GM12865 (cell line): ENCODE measurements at regions not wholly inside any gene's neighbourhood (a gene's known extent, or its start where the extent isn't known, plus 50 kb on each side); places are given as distances from the start of the nearest gene placed in this dataset.

Experiments
- DNase-seq: peaks from one replicate; pipeline ENCODE4 v3.0.0; 2010; ENCODE audit warnings: low read depth
- H3K4me3 ChIP-seq: 2 replicates; pipeline ENCODE4 v1.5.1; 2011; ENCODE audit warnings: mild to moderate bottlenecking, low read depth, low read length, control low read depth
- CTCF ChIP-seq: IDR thresholded peaks from 2 replicates; pipeline ENCODE4 v1.5.1; 2011; ENCODE audit warnings: low read length, control low read depth, low read depth, inconsistent platforms; ENCODE audit not compliant: insufficient read depth; ENCODE audit errors: missing control alignments

DNA sequence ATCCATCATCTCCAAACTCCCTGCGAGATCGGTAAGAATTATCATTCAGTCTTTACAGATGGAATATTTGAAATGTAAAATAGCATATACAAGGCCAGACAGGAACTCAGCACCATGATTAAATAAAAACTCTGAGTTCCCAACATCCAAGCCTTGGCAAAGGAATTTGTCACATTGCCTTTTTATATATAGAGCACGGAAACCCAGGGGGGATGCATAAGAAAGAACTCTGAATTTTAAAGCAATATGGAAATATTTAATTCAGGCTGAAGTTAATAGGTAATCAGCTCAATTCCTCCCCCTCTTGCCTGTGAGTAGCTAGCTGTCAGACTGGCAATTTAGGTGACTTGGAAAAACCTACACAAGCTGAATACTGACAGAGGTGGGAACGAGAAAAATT, 217.9 kb upstream of the KCNMB2 start:
- no peak for TF ChIP-seq CTCF
- DNase-seq: no peak
- no peak overlapping the region for H3K4me3 ChIP-seq

GRCh38 chr3:178318941-178319816, 217.1 kb upstream of the KCNMB2 start:
- DNase-seq: no peak
- no peak for TF ChIP-seq CTCF
- no peak overlapping the region for H3K4me3 ChIP-seq

GRCh38 chr3:178320456-178321351, 215.5 kb upstream of the KCNMB2 start:
- TF ChIP-seq CTCF: no peak
- DNase-seq: no peak
- H3K4me3 ChIP-seq: no peak overlapping the region

- no peak for DNase-seq
- TF ChIP-seq CTCF: no peak
These were observed 211.9 kb upstream of the KCNMB2 start for GRCh38 chr3:178324356-178324755.

DNA sequence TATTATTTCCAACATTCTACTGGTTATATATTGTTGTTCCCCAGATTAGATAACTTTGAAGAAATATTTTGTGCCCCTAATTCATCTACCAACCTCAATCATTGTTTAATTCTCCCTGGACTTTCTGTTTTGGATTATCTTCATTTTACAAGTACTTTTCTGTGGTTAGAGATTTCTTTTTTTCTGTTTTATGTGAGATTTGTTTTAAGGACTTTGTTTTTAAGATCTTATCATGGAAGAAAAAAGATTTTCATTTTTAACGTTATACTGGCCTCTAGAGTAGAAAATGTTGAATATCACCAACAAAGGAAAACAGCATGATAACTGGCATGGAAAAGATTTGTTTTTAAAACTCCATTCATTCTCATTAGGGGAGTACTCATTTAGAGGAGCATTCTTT, 210.9 kb upstream of the KCNMB2 start:
- no peak for DNase-seq

More at GRCh38 chr3:178324356-178324755, 211.9 kb upstream of the KCNMB2 start:
- no peak overlapping the region for H3K4me3 ChIP-seq

DNA sequence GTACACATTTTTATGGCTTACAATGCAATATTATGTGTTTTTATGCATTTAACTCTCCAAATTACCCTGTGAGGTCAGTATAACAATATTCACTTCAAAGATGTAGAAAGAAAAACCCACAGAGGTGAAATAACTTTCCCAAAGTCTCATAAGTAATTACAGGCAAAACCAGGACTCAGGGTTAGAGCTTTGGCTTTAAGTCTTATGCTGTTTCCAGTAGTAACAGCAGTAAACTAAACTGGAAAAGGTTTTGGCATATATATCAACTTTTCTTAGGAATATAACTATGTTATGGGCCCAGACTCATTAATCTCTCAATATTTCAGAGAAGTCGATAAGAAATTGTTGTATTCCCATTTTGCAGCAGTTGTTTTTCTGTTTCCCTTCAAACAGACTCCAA, 206.3 kb upstream of the KCNMB2 start:
- no peak overlapping the region for H3K4me3 ChIP-seq
- no peak for DNase-seq
- TF ChIP-seq CTCF: no peak

More for the DNA sequence above, 210.9 kb upstream of the KCNMB2 start:
- no peak for TF ChIP-seq CTCF
- H3K4me3 ChIP-seq: no peak overlapping the region
